ENCODE measurements at regions not wholly inside any gene's neighbourhood (a gene's known extent, or its start where the extent isn't known, plus 50 kb on each side); places are given as distances from the start of the nearest gene placed in this dataset.

DNA sequence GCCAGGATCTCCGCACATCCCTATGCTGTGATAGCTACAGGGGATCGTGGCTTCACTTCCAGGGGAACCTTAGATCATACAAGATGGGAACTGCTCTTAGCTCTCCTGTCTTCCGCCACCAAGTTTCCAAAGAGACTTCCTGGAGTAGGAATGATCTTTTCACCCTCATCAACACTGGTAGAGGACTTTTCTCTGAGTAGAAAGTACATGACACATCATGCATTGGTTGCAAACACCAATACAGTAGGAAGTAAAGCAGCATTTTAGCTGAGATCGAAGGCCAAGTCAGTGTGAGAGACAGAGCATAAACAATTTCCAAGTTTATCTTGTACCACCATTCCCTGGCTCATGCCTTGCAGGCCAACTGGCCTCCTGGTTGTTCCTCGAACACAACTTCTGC, 113.1 kb upstream of the NEDD9 start:
- 96 to 99% methylated on average over 5 of the region's 5 CpGs for WGBS, 2 donors
- H3K4me3 ChIP-seq (ENCODE audit: low read depth, poor library complexity, severe bottlenecking), result no peak overlapping the region
- no peak for TF ChIP-seq POLR2A (IDR thresholded peaks at IDR 0.05)
- TF ChIP-seq, protein P1, sequence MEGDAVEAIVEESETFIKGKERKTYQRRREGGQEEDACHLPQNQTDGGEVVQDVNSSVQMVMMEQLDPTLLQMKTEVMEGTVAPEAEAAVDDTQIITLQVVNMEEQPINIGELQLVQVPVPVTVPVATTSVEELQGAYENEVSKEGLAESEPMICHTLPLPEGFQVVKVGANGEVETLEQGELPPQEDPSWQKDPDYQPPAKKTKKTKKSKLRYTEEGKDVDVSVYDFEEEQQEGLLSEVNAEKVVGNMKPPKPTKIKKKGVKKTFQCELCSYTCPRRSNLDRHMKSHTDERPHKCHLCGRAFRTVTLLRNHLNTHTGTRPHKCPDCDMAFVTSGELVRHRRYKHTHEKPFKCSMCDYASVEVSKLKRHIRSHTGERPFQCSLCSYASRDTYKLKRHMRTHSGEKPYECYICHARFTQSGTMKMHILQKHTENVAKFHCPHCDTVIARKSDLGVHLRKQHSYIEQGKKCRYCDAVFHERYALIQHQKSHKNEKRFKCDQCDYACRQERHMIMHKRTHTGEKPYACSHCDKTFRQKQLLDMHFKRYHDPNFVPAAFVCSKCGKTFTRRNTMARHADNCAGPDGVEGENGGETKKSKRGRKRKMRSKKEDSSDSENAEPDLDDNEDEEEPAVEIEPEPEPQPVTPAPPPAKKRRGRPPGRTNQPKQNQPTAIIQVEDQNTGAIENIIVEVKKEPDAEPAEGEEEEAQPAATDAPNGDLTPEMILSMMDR (IDR thresholded peaks at IDR 0.05), result no peak
- intact Hi-C loops (cut with DNase I; ENCODE audit: low total_unique reads), result no loop called here
- DNase-seq (ENCODE audit: low spot score in 2 of 2), result no peak

DNA sequence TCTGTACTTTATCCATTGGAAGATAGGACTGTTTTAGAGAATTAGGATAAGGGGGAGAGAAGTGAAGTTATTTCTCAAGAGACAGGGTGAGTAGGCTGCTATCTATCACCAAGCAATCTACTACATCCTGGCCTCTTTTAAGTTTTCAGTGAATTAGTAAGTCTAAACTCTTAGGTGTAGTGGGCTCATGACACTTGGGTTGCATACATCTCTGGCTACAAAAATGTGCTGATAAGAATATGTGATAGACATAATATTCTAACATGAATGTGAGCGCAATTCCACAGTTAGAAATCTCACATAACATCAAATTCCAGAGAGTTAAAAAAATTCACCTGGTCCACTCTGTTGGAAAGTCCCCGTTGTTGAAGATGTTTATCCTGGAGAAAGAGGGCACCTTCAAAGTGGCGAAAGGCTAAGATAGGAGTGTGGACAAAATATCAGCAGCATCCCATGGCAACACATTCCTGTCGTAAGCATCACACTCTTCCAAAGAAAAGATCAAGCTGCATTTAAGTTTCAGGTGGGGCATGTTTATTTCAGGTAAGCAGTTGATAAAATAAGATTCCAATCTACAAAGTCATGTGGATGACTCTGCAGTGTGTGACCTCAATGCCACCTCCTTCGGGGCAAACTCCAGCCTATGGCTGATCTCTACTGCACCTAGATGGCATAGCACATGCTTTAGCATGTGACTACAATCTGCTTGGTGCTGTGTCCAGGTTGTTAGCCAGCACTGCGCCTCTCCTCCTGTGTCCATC, 111.7 kb upstream of the NEDD9 start:
- H3K4me3 ChIP-seq (ENCODE audit: low read depth, poor library complexity, severe bottlenecking), result no peak overlapping the region
- no peak for DNase-seq (ENCODE audit: low spot score in 2 of 2)
- intact Hi-C loops (cut with DNase I; ENCODE audit: low total_unique reads), result no loop called here
- 67 to 68% methylated on average over 6 of the region's 6 CpGs for WGBS, 2 donors
- TF ChIP-seq POLR2A (IDR thresholded peaks at IDR 0.05), result no peak
- TF ChIP-seq, protein P1 (IDR thresholded peaks at IDR 0.05), result no peak

DNA sequence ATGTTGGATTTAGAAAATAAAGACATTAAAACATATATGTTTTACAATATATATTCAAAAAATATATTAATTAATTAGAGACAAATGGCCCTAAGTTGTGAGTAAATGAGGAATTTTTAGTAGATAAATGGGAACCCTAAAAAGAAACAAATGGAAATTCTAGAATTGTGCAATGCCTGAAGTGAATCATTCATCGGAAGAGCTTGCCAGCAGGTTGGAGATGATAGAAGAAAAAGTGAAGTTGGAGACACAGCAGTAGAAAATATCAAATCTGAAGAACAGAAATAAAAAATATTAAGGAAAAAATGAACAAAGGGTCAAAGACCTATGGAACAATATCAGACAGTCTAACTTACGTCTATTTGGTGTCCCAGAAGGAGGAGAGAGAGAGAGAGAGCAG, 109.4 kb upstream of the NEDD9 start:
- no peak overlapping the region for H3K4me3 ChIP-seq (ENCODE audit: low read depth, poor library complexity, severe bottlenecking)
- intact Hi-C loops (cut with DNase I; ENCODE audit: low total_unique reads), result no loop called here
- no peak for DNase-seq (ENCODE audit: low spot score in 2 of 2)
- WGBS, 2 donors, result 50 to 54% methylated on average over 2 of the region's 2 CpGs
- TF ChIP-seq, protein P1 (IDR thresholded peaks at IDR 0.05), result no peak

DNA sequence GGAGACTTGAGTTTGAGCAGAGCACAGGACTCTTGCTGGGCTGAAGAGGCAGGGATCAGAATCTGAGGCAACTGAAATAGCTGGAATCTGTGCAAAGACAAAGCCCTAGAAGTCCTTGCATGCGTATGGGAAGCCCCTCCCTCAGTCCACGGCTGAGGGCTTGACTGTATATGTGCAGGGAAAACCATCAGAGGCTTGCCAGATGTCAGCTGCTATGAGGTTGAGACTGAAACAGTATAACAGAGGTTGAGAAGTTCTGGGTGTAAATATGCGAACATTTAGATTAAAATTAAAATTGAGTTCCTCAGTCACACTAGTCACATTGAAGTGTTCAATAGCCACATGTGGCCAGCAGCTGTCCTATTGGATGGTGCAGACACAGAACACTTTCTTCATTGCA, 108.8 kb upstream of the NEDD9 start:
- DNase-seq (ENCODE audit: low spot score in 2 of 2), result no peak
- H3K4me3 ChIP-seq (ENCODE audit: low read depth, poor library complexity, severe bottlenecking), result no peak overlapping the region
- TF ChIP-seq, protein P1 (IDR thresholded peaks at IDR 0.05), result no peak
- TF ChIP-seq POLR2A (IDR thresholded peaks at IDR 0.05), result no peak
- WGBS, 2 donors, result 74 to 81% methylated on average over 3 of the region's 3 CpGs
- intact Hi-C loops (cut with DNase I; ENCODE audit: low total_unique reads), result no loop called here

DNA sequence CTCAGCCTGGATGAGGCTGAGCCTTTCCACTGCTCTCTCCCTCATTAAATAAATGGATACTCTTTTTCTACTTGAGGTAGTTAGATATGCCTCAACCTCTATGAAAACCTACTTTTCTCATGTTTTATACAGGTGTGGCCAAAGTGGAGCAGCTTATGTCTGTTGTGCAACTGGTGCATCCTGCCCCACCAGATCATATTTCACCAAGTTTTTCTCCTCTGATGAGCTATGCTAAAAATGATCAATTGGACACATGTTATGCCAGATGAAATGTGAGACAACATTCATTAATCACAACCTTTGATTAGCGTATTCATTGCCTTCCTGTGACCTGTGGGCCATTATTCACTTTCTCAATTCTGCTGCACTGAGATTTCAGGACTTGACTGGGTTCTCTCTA, 106.9 kb upstream of the NEDD9 start:
- 71 to 74% methylated on average over 1 of the region's 1 CpG for WGBS, 2 donors
- no peak for TF ChIP-seq POLR2A (IDR thresholded peaks at IDR 0.05)
- TF ChIP-seq, protein P1 (IDR thresholded peaks at IDR 0.05), result no peak
- no peak overlapping the region for H3K4me3 ChIP-seq (ENCODE audit: low read depth, poor library complexity, severe bottlenecking)
- intact Hi-C loops (cut with DNase I; ENCODE audit: low total_unique reads), result no loop called here
- DNase-seq (ENCODE audit: low spot score in 2 of 2), result no peak

DNA sequence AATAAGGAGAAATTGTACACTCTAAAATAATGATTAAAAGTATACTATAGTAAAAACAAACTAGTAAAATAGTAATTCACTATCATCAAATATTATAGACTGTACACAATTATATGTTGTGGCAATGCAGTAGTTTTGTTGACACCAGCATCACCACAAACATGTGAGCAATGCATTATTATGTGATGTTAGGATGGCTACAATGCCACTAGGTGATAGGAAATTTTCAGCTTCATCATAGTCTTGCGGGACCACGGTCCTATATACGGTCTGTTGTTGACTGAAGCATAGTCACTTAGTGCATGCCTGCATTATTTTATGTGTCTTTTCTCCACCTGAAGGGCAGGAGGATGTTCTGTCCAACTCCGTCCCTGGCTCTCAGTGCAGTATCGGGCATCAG, 104.8 kb upstream of the NEDD9 start:
- intact Hi-C loops (cut with DNase I; ENCODE audit: low total_unique reads), result no loop called here
- TF ChIP-seq POLR2A (IDR thresholded peaks at IDR 0.05), result no peak
- TF ChIP-seq, protein P1 (IDR thresholded peaks at IDR 0.05), result no peak
- H3K4me3 ChIP-seq (ENCODE audit: low read depth, poor library complexity, severe bottlenecking), result no peak overlapping the region
- 93 to 98% methylated on average over 5 of the region's 5 CpGs for WGBS, 2 donors
- DNase-seq (ENCODE audit: low spot score in 2 of 2), result no peak

Data from lower leg skin (tissue), 4 donors.